ENCODE measurements at regions not wholly inside any gene's neighbourhood (a gene's known extent, or its start where the extent isn't known, plus 50 kb on each side); places are given as distances from the start of the nearest gene placed in this dataset.

DNA sequence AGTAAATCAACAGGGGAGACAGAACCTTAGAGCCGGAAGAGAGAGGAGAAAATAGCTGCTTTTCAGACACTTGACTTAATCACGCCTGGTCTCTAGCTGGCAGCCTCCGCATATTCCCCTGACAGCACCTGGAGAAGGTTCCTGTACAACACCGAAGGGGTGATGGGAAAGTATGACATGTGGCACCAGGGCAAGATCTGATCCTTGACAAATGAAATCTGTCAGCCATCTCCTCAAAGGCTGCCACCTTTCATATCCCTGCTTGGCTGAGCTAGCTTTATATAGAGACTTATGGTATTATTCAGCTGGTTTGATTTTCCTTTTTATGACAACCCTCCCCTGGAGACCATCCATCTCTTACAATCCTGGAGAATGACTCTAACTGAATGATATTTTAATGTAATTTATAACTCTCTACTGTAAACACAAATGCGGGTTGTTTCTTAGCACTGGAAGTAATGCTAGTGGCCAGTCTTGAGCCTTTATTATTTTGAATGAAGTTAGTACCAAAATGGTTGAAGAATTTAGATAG lies 1205.3 kb upstream of the CDH8 start:
- no peak for DNase-seq (ENCODE audit: low read depth)
- no peak for TF ChIP-seq CTCF (IDR thresholded peaks at IDR 0.05; ENCODE audit: insufficient read depth, low read depth, low read length)
- no peak overlapping the region for H3K4me3 ChIP-seq (ENCODE audit: low read depth, low read length)

- no peak for TF ChIP-seq CTCF (IDR thresholded peaks at IDR 0.05; ENCODE audit: insufficient read depth, low read depth, low read length)
- DNase-seq (ENCODE audit: low read depth) = no peak
These were observed 1202.9 kb upstream of the CDH8 start for GRCh38 chr16:63239065-63239570.

GRCh38 chr16:63230421-63231040 lies 1194.3 kb upstream of the CDH8 start:
- no peak for TF ChIP-seq CTCF (IDR thresholded peaks at IDR 0.05; ENCODE audit: insufficient read depth, low read depth, low read length)
- H3K4me3 ChIP-seq (ENCODE audit: low read depth, low read length) = no peak overlapping the region
- no peak for DNase-seq (ENCODE audit: low read depth)

More at GRCh38 chr16:63239065-63239570, 1202.9 kb upstream of the CDH8 start:
- no peak overlapping the region for H3K4me3 ChIP-seq (ENCODE audit: low read depth, low read length)

DNA sequence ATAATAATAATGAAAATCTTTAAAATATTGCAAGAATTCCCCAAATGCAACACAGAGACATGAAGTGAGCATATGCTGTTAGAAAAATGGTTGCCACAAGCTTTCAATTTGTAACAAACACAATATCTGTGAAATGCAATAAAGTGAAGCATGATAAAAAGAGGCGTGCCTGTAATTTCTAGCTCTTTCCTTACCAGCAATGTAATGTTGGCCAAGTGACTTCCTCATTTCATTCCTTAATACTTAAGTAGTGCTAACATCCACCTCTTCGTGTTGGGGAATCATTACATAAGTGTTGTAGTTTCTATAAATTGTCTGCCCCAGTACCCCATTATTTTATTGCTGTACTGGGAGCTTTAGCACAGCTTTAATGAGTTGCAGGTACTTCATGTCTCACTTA lies 1192.0 kb upstream of the CDH8 start:
- no peak for TF ChIP-seq CTCF (IDR thresholded peaks at IDR 0.05; ENCODE audit: insufficient read depth, low read depth, low read length)
- H3K4me3 ChIP-seq (ENCODE audit: low read depth, low read length) = no peak overlapping the region
- DNase-seq (ENCODE audit: low read depth) = no peak

DNA sequence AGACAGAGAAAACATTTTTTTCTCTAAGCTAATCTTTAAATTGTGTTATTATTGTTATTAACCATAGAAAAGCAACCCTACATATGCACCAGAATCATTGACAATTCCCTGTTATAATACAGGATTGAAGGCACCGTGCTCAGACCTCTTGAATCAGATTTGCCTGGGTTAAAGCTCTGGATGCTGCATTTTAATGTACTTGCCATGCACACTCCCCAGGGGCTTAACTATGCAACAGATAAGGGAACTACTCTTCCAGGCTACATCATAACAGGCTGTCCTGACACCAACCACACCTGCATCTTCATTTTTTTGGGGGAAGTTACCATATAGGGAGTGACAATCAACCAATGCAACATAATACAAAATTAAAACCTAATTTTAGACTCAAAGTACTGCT lies 1187.6 kb upstream of the CDH8 start:
- TF ChIP-seq CTCF (IDR thresholded peaks at IDR 0.05; ENCODE audit: insufficient read depth, low read depth, low read length) = no peak
- DNase-seq (ENCODE audit: low read depth) = no peak
- H3K4me3 ChIP-seq (ENCODE audit: low read depth, low read length) = no peak overlapping the region

- DNase-seq (ENCODE audit: low read depth) = no peak
- no peak for TF ChIP-seq CTCF (IDR thresholded peaks at IDR 0.05; ENCODE audit: insufficient read depth, low read depth, low read length)
- H3K4me3 ChIP-seq (ENCODE audit: low read depth, low read length) = no peak overlapping the region
These were observed 1180.6 kb upstream of the CDH8 start for GRCh38 chr16:63216696-63217423.

Measured in fibroblast of villous mesenchyme (primary cell).